H1 (cell line): ENCODE measurements at regions not wholly inside any gene's neighbourhood (a gene's known extent, or its start where the extent isn't known, plus 50 kb on each side); places are given as distances from the start of the nearest gene placed in this dataset.

ENCODE experiments used
- CTCF ChIA-PET: fragments of 300-600 bp; sonication (Branson Sonifier 250); formaldehyde crosslinking; loops from one replicate; lab custom pipeline; 2021; ENCODE audit not compliant: partially characterized antibody; lab: Charles Lee
- POLR2A ChIA-PET: fragments of 300-600 bp; sonication (Branson Sonifier 250); formaldehyde crosslinking; loops from one replicate; lab custom pipeline; 2021; ENCODE audit warnings: inconsistent platforms; ENCODE audit not compliant: partially characterized antibody; lab: Charles Lee
- DNase-seq, 2 experiments: peaks; one replicate each; pipeline versions ENCODE4 v3.0.0 to v3.0.0-alpha.2; 2010 to 2022; ENCODE audit warnings: low spot score in 2 of 2, low read depth in 1 of 2, mixed read lengths in 1 of 2
- FAIRE-seq: peaks from 2 replicates; lab custom pipeline; 2011; peaks lifted over from hg19 to GRCh38; lab: Jason Lieb, UNC
- H2AFZ ChIP-seq: 2 replicates; pipeline ENCODE4 v1.8.1; 2012; ENCODE audit warnings: low read length, inconsistent platforms
- H2AK5ac ChIP-seq: 2 replicates; pipeline ENCODE4 v1.6.1; 2013; ENCODE audit warnings: low read depth, low read length
- H2BK120ac ChIP-seq: replicated peaks from 2 replicates; pipeline ENCODE3; 2013; ENCODE audit warnings: low read depth, low read length, inconsistent platforms
- H2BK12ac ChIP-seq: 2 replicates; pipeline ENCODE4 v1.6.1; 2013; ENCODE audit warnings: low read depth, low read length
- H2BK15ac ChIP-seq: 2 replicates; pipeline ENCODE4 v1.6.1; 2013; ENCODE audit warnings: low read length
- H2BK20ac ChIP-seq: 2 replicates; pipeline ENCODE4 v1.6.1; 2013; ENCODE audit warnings: low read length
- H2BK5ac ChIP-seq: 2 replicates; pipeline ENCODE4 v1.6.1; 2013; ENCODE audit warnings: low read depth, low read length
- H3K14ac ChIP-seq: 2 replicates; pipeline ENCODE4 v1.6.1; 2013; ENCODE audit warnings: inconsistent platforms; ENCODE audit not compliant: insufficient read length
- H3K18ac ChIP-seq: 2 replicates; pipeline ENCODE4 v1.6.1; 2013; ENCODE audit warnings: low read length; ENCODE audit errors: extremely low read depth
- H3K23ac ChIP-seq: 2 replicates; pipeline ENCODE4 v1.6.1; 2013; ENCODE audit warnings: inconsistent platforms; ENCODE audit not compliant: insufficient read length
- H3K23me2 ChIP-seq: 2 replicates; pipeline ENCODE4 v1.6.1; 2013; ENCODE audit warnings: low read depth, low read length
- H3K27ac ChIP-seq: 2 replicates; pipeline ENCODE4 v1.6.1; 2011; ENCODE audit warnings: low read depth, low read length, inconsistent platforms
- H3K27me3 ChIP-seq, 4 experiments: replicated peaks in 1 of 4; 1 replicate in 1 of 4; 2 replicates in 3 of 4; pipeline versions ENCODE4 v1.6.1 to v1.8.1; 2011 to 2013; ENCODE audit warnings: low read length in 3 of 4, mild to moderate bottlenecking in 3 of 4, inconsistent platforms in 2 of 4, mixed read lengths in 2 of 4, moderate library complexity in 1 of 4; ENCODE audit not compliant: control insufficient read depth in 3 of 4, insufficient read depth in 3 of 4; ENCODE audit errors: extremely low read depth in 1 of 4
- H3K36me3 ChIP-seq, 4 experiments: 2 replicates each; pipeline versions ENCODE4 v1.6.1 to v1.8.1; 2011 to 2013; ENCODE audit warnings: mild to moderate bottlenecking in 4 of 4, low read length in 3 of 4, moderate library complexity in 2 of 4, control low read depth in 1 of 4, inconsistent platforms in 1 of 4; ENCODE audit not compliant: insufficient read depth in 4 of 4, control insufficient read depth in 2 of 4
- H3K4ac ChIP-seq: replicated peaks from 2 replicates; pipeline ENCODE3; 2013; ENCODE audit warnings: low read length, low read depth, mixed read lengths, inconsistent platforms; ENCODE audit not compliant: insufficient read length
- H3K4me1 ChIP-seq, 4 experiments: replicated peaks in 1 of 4; 1 replicate in 1 of 4; 2 replicates in 3 of 4; pipeline versions ENCODE4 v1.6.1 to v1.8.1; 2011 to 2013; ENCODE audit warnings: low read length in 3 of 4, inconsistent platforms in 2 of 4, mixed read lengths in 1 of 4; ENCODE audit not compliant: insufficient read depth in 4 of 4, control insufficient read depth in 3 of 4
- H3K4me2 ChIP-seq, 2 experiments: 2 replicates each; pipeline versions ENCODE4 v1.6.1 to v1.8.1; 2011 to 2013; ENCODE audit warnings: low read depth in 2 of 2, low read length in 2 of 2, control low read depth in 1 of 2, inconsistent platforms in 1 of 2, mild to moderate bottlenecking in 1 of 2; ENCODE audit not compliant: insufficient read depth in 1 of 2
- H3K4me3 ChIP-seq, 4 experiments: fragments of 200-600, 300-600 bp in 1 of 4; sonication (generic), shearing (Covaris generic), sonication (Bioruptor Twin) in 1 of 4; 2 replicates each; pipeline versions ENCODE4 v1.5.1 to v1.8.1; 2011 to 2016; ENCODE audit warnings: low read length in 4 of 4, low read depth in 3 of 4, control low read depth in 2 of 4, inconsistent platforms in 2 of 4, mild to moderate bottlenecking in 2 of 4, mixed read lengths in 1 of 4, moderate library complexity in 1 of 4; ENCODE audit not compliant: insufficient read depth in 2 of 4; ENCODE audit errors: extremely low read depth in 1 of 4
- H3K56ac ChIP-seq: replicated peaks from 2 replicates; pipeline ENCODE3; 2013; ENCODE audit warnings: low read depth, mild to moderate bottlenecking, mixed read lengths, low read length, inconsistent platforms; ENCODE audit not compliant: insufficient read length
- H3K79me1 ChIP-seq: 2 replicates; pipeline ENCODE4 v1.6.1; 2013; ENCODE audit warnings: low read depth, low read length, control low read depth
- H3K79me2 ChIP-seq, 2 experiments: 2 replicates each; pipeline versions ENCODE4 v1.6.1 to v1.8.1; 2012 to 2013; ENCODE audit warnings: low read length in 2 of 2, mild to moderate bottlenecking in 2 of 2, inconsistent platforms in 1 of 2; ENCODE audit not compliant: insufficient read depth in 2 of 2, control insufficient read depth in 1 of 2
- H3K9ac ChIP-seq, 4 experiments: replicated peaks in 1 of 4; 1 replicate in 1 of 4; 2 replicates in 3 of 4; pipeline versions ENCODE4 v1.6.1 to v1.8.1; 2011 to 2013; ENCODE audit warnings: low read depth in 3 of 4, low read length in 3 of 4, control low read depth in 2 of 4, mild to moderate bottlenecking in 2 of 4, moderate library complexity in 2 of 4, inconsistent platforms in 1 of 4; ENCODE audit errors: extremely low read depth in 1 of 4
- H3K9me3 ChIP-seq, 2 experiments: 2 replicates each; pipeline versions ENCODE4 v1.6.1 to v1.8.1; 2012 to 2013; ENCODE audit warnings: mild to moderate bottlenecking in 2 of 2, moderate library complexity in 2 of 2, control low read depth in 1 of 2, inconsistent platforms in 1 of 2, low read depth in 1 of 2, low read length in 1 of 2, mixed read lengths in 1 of 2; ENCODE audit not compliant: insufficient read depth in 2 of 2
- H4K20me1 ChIP-seq, 2 experiments: replicated peaks in 1 of 2; 2 replicates each; pipeline versions ENCODE3 to v1.8.1; 2011 to 2013; ENCODE audit warnings: inconsistent platforms in 2 of 2, low read length in 2 of 2, mild to moderate bottlenecking in 1 of 2; ENCODE audit not compliant: insufficient read depth in 2 of 2, control insufficient read depth in 1 of 2
- H4K5ac ChIP-seq: 2 replicates; pipeline ENCODE4 v1.6.1; 2013; ENCODE audit warnings: low read length, low read depth, mixed read lengths, inconsistent platforms; ENCODE audit not compliant: insufficient read length
- H4K8ac ChIP-seq: 2 replicates; pipeline ENCODE4 v1.8.0; 2013; ENCODE audit warnings: mild to moderate bottlenecking, moderate library complexity, low read length, inconsistent platforms; ENCODE audit not compliant: insufficient read depth; ENCODE audit errors: extremely low read depth
- H4K91ac ChIP-seq: replicated peaks from 2 replicates; pipeline ENCODE3; 2013; ENCODE audit warnings: low read length, mixed read lengths, inconsistent platforms; ENCODE audit not compliant: insufficient read length
- BCL11A ChIP-seq, 2 experiments: IDR thresholded peaks; one replicate each; pipeline ENCODE4 v1.6.1; 2011; ENCODE audit warnings: low read depth in 2 of 2, low read length in 2 of 2, mild to moderate bottlenecking in 2 of 2
- CHD1 ChIP-seq: IDR thresholded peaks from 2 replicates; pipeline ENCODE4 v1.6.1; 2012; ENCODE audit warnings: low read depth, low read length, improper control_type of control experiment
- CHD2 ChIP-seq: IDR thresholded peaks from 2 replicates; pipeline ENCODE4 v1.6.1; 2012; ENCODE audit warnings: low read length, improper control_type of control experiment
- CTBP2 ChIP-seq: IDR thresholded peaks from 2 replicates; pipeline ENCODE4 v1.7.0; 2011; ENCODE audit warnings: borderline replicate concordance, mild to moderate bottlenecking, moderate library complexity, mixed read lengths, low read length; ENCODE audit not compliant: insufficient read depth, insufficient read length
- HDAC6 ChIP-seq: IDR thresholded peaks from one replicate; pipeline ENCODE4 v1.7.1; 2012; ENCODE audit warnings: low read depth, mild to moderate bottlenecking, inconsistent platforms, low read length, moderate library complexity
- MAFK ChIP-seq: IDR thresholded peaks from 2 replicates; pipeline ENCODE4 v1.6.1; 2012; ENCODE audit warnings: low read depth, mild to moderate bottlenecking, improper control_type of control experiment, low read length
- POLR2A ChIP-seq, 2 experiments: IDR thresholded peaks; 1 replicate in 1 of 2; 2 replicates in 1 of 2; pipeline ENCODE4 v1.6.1; 2011; ENCODE audit warnings: low read depth in 2 of 2, low read length in 2 of 2, mild to moderate bottlenecking in 2 of 2; ENCODE audit errors: control extremely low read depth in 1 of 2
- SIN3A ChIP-seq, 2 experiments: IDR thresholded peaks in 1 of 2; conservative IDR thresholded peaks in 1 of 2; 2 replicates each; pipeline ENCODE4 v1.6.1; 2011 to 2012; ENCODE audit warnings: low read length in 2 of 2, improper control_type of control experiment in 1 of 2, low read depth in 1 of 2, mild to moderate bottlenecking in 1 of 2
- TCF12 ChIP-seq: IDR thresholded peaks from 2 replicates; pipeline ENCODE4 v1.6.1; 2011; ENCODE audit warnings: low read depth, mild to moderate bottlenecking, low read length
- WGBS, 2 experiments: shearing (Covaris generic) in 1 of 2; methylation state at CpG; one replicate each; pipeline versions ENCODE4 v1.1.6 to v1.1.7; 2013 to 2015; ENCODE audit warnings: low lambda C conversion rate in 2 of 2, mixed read lengths in 2 of 2, inconsistent platforms in 1 of 2, low coverage in 1 of 2, missing lambda C conversion rate in 1 of 2; ENCODE audit not compliant: insufficient replicate concordance in 2 of 2, insufficient coverage in 1 of 2, insufficient read length in 1 of 2; ENCODE audit errors: extremely low coverage in 1 of 2, missing lambda C conversion rate in 1 of 2; 5-methylcytosine and 5-hydroxymethylcytosine counted together
- TF ChIP-seq, protein P1 (sequence below): IDR thresholded peaks from 2 replicates; pipeline ENCODE4 v1.6.1; 2011; ENCODE audit warnings: low read depth, mild to moderate bottlenecking, low read length; ENCODE audit not compliant: insufficient read depth

DNA sequence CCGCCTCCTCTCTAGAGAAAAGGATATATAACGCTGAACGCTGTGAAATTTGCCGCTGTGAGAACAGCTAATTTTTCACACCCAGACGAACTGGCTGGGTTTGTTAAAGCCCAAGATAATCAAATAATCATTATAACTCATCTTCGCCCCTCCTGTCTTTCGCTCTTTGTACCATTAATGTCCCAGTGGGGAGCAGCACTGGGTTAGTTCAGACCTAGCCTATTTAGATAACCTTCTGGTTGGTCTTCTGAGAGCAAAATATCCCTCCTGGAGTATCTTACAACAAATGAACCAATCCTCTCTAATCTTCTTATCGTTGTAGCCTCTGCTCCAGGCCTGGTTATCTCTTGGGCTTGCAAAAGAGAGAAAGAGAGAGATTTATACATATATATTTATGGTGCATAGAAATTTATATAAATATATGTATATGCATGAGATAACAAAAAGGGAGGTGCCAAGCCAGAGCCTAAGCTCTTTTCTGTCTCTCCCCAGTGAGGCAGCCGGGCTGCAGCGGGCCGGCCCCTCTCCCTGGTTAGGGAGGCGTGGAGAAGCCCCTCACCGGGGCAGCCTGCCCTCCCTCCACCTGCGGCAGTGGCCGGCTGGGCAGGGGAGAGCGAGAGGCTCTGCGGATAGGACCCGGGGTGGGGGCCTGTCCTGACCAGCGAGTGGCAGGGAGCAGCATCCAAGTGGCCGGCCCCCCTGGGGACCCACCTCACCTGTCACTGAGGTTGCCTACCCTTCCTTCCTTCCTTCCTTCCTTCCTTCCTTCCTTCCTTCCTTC, 202.0 kb upstream of the LHX5 start:
- H3K4me3 ChIP-seq: no peak overlapping the region
- H2AK5ac ChIP-seq: no peak overlapping the region
- no peak for TF ChIP-seq TCF12
- no peak for TF ChIP-seq CHD1
- TF ChIP-seq MAFK: no peak
- TF ChIP-seq SIN3A (conservative IDR thresholded peaks at IDR 0.05 in 1 of 2, IDR thresholded peaks at IDR 0.05 in 1 of 2; ENCODE audit: low read depth in 1 of 2, low read length in 2 of 2): no peak
- TF ChIP-seq, protein P1, sequence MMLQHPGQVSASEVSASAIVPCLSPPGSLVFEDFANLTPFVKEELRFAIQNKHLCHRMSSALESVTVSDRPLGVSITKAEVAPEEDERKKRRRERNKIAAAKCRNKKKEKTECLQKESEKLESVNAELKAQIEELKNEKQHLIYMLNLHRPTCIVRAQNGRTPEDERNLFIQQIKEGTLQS: no peak
- TF ChIP-seq POLR2A (IDR thresholded peaks at IDR 0.05; ENCODE audit: control extremely low read depth in 1 of 2, low read depth in 2 of 2, low read length in 2 of 2): no peak
- TF ChIP-seq HDAC6: no peak
- TF ChIP-seq CHD2: no peak
- no peak for TF ChIP-seq BCL11A (IDR thresholded peaks at IDR 0.05; ENCODE audit: low read depth in 2 of 2, low read length in 2 of 2)
- no peak for TF ChIP-seq CTBP2
- TF ChIP-seq, all 59 proteins: peak for 0
- Histone ChIP-seq H2BK5ac (no peak overlapping the region), H2BK12ac (no peak overlapping the region), H4K20me1 (no peaks in the 10 kb centered on the region), H4K91ac (no peak overlapping the region), H3K56ac (no peak overlapping the region), H3K27ac (no peak overlapping the region), H2BK120ac (no peak overlapping the region), H3K9me3 (no peaks in the 10 kb centered on the region), H4K5ac (no peak overlapping the region), H3K4ac (no peak overlapping the region), H3K4me1 (peaks cover 0 to 2% (median 0%) of the 10 kb centered on the region in 4 experiments; a peak in 1 of 7 replicates), H3K27me3 (no peaks in the 10 kb centered on the region), H2BK20ac (no peak overlapping the region), H3K23ac (no peak overlapping the region), H3K4me2 (no peak overlapping the region), H2BK15ac (no peak overlapping the region), H3K18ac (no peak overlapping the region), H2AFZ (no peak overlapping the region), H3K23me2 (no peaks in the 10 kb centered on the region; the same call in 1 of the 2 replicates), H3K79me2 (no peaks in the 10 kb centered on the region), H4K8ac (no peak overlapping the region), H3K79me1 (no peaks in the 10 kb centered on the region), H3K14ac (no peak overlapping the region), H3K36me3 (no peaks in the 10 kb centered on the region), H3K9ac (no peak overlapping the region)
- DNase-seq (no peak), FAIRE-seq (no peak)
- WGBS, 2 experiments: 90% methylated on average over 19 of the region's 20 CpGs; no CpG with 5 or more reads in 1 of the 2 experiments
- CTCF ChIA-PET: interaction anchor here (0.6 to 1.0 kb wide), 2 partner anchors 172 to 212 kb away, joined by 3 to 4 read pairs; no protein-coding TSS in a partner anchor
- POLR2A ChIA-PET: no interaction called here
